H9 (cell line): ENCODE measurements at regions not wholly inside any gene's neighbourhood (a gene's known extent, or its start where the extent isn't known, plus 50 kb on each side); places are given as distances from the start of the nearest gene placed in this dataset.

Experiments used
- DNase-seq: peaks from one replicate; pipeline ENCODE4 v3.0.0-alpha.2; 2017
- H2AFZ ChIP-seq: one replicate; pipeline ENCODE4 v1.6.1; 2013; ENCODE audit warnings: mild to moderate bottlenecking, low read length, control low read depth, moderate library complexity
- H2AK5ac ChIP-seq: 2 replicates; pipeline ENCODE4 v1.6.1; 2013; ENCODE audit warnings: low read length, control low read depth, mixed read lengths; ENCODE audit not compliant: insufficient read length
- H2BK120ac ChIP-seq: one replicate; pipeline ENCODE4 v1.6.1; 2013; ENCODE audit warnings: low read depth, mild to moderate bottlenecking, low read length, control low read depth, inconsistent platforms; ENCODE audit not compliant: poor library complexity, severe bottlenecking
- H2BK12ac ChIP-seq: 2 replicates; pipeline ENCODE4 v1.6.1; 2013; ENCODE audit warnings: low read length, control low read depth, mixed read lengths, low read depth; ENCODE audit not compliant: insufficient read length
- H2BK15ac ChIP-seq: 2 replicates; pipeline ENCODE4 v1.6.1; 2013; ENCODE audit warnings: low read depth, low read length, control low read depth
- H2BK20ac ChIP-seq: one replicate; pipeline ENCODE4 v1.6.1; 2013; ENCODE audit warnings: low read depth, mild to moderate bottlenecking, low read length, control low read depth, inconsistent platforms; ENCODE audit not compliant: poor library complexity, severe bottlenecking
- H2BK5ac ChIP-seq: 2 replicates; pipeline ENCODE4 v1.6.1; 2013; ENCODE audit warnings: low read length, control low read depth, mixed read lengths; ENCODE audit not compliant: insufficient read length
- H3K14ac ChIP-seq: 2 replicates; pipeline ENCODE4 v1.6.1; 2013; ENCODE audit warnings: low read length, control low read depth; ENCODE audit not compliant: insufficient read depth
- H3K18ac ChIP-seq: 2 replicates; pipeline ENCODE4 v1.6.1; 2013; ENCODE audit warnings: low read depth, mild to moderate bottlenecking, mixed read lengths, low read length, control low read depth; ENCODE audit not compliant: insufficient read length
- H3K23ac ChIP-seq: 2 replicates; pipeline ENCODE4 v1.6.1; 2013; ENCODE audit warnings: low read length, control low read depth, mixed read lengths, low read depth; ENCODE audit not compliant: insufficient read length
- H3K23me2 ChIP-seq: 2 replicates; pipeline ENCODE4 v1.6.1; 2013; ENCODE audit warnings: low read depth, mild to moderate bottlenecking, mixed read lengths, low read length, control low read depth; ENCODE audit not compliant: insufficient read length, poor library complexity, severe bottlenecking
- H3K27ac ChIP-seq: 2 replicates; pipeline ENCODE4 v1.5.1; 2013; ENCODE audit warnings: low read length, control low read depth, mixed read lengths, low read depth; ENCODE audit not compliant: insufficient read length
- H3K27me3 ChIP-seq: 2 replicates; pipeline ENCODE4 v1.6.1; 2013; ENCODE audit warnings: low read length, control low read depth, inconsistent platforms; ENCODE audit not compliant: insufficient read depth
- H3K4ac ChIP-seq: 2 replicates; pipeline ENCODE4 v1.6.1; 2013; ENCODE audit warnings: low read depth, mild to moderate bottlenecking, control low read depth, inconsistent platforms, low read length, moderate library complexity
- H3K4me1 ChIP-seq: 2 replicates; pipeline ENCODE4 v1.6.1; 2013; ENCODE audit warnings: low read length, control low read depth, inconsistent platforms; ENCODE audit not compliant: insufficient read depth
- H3K4me2 ChIP-seq: 2 replicates; pipeline ENCODE4 v1.6.1; 2013; ENCODE audit warnings: low read length, control low read depth, mixed read lengths; ENCODE audit not compliant: insufficient read length, insufficient read depth
- H3K56ac ChIP-seq: 2 replicates; pipeline ENCODE4 v1.6.1; 2013; ENCODE audit warnings: low read depth, mild to moderate bottlenecking, mixed read lengths, low read length, control low read depth; ENCODE audit not compliant: insufficient read length
- H3K79me1 ChIP-seq: 2 replicates; pipeline ENCODE4 v1.6.1; 2013; ENCODE audit warnings: low read depth, mild to moderate bottlenecking, moderate library complexity, low read length, control low read depth, inconsistent platforms; ENCODE audit not compliant: insufficient read depth, poor library complexity, severe bottlenecking
- H3K79me2 ChIP-seq: 2 replicates; pipeline ENCODE4 v1.6.1; 2013; ENCODE audit warnings: low read length, control low read depth, inconsistent platforms; ENCODE audit not compliant: insufficient read depth
- H3K9ac ChIP-seq: 2 replicates; pipeline ENCODE4 v1.6.1; 2013; ENCODE audit warnings: low read length, control low read depth, mixed read lengths; ENCODE audit not compliant: insufficient read length; ENCODE audit errors: extremely low read depth
- H3K9me3 ChIP-seq: one replicate; pipeline ENCODE4 v1.6.1; 2013; ENCODE audit warnings: low read depth, low read length, inconsistent platforms; ENCODE audit not compliant: control insufficient read depth
- H3T11ph ChIP-seq: one replicate; pipeline ENCODE4 v1.6.1; 2013; ENCODE audit warnings: mild to moderate bottlenecking, low read length, control low read depth, inconsistent platforms
- H4K20me1 ChIP-seq: one replicate; pipeline ENCODE4 v1.6.1; 2013; ENCODE audit not compliant: control insufficient read depth, insufficient read length, insufficient read depth
- H4K5ac ChIP-seq: 2 replicates; pipeline ENCODE4 v1.6.1; 2013; ENCODE audit warnings: low read depth, mild to moderate bottlenecking, mixed read lengths, low read length, control low read depth; ENCODE audit not compliant: insufficient read length
- H4K8ac ChIP-seq: replicated peaks from 2 replicates; pipeline ENCODE4 v1.6.1; 2013; ENCODE audit warnings: low read length, control low read depth, mixed read lengths, low read depth; ENCODE audit not compliant: insufficient read length
- H4K91ac ChIP-seq: 2 replicates; pipeline ENCODE4 v1.6.1; 2013; ENCODE audit warnings: low read depth, mild to moderate bottlenecking, moderate library complexity, mixed read lengths, low read length, control low read depth; ENCODE audit not compliant: insufficient read length
- H3K27ac Mint-ChIP-seq, 3 experiments: 2 replicates in 2 of 3; 3 replicates in 1 of 3; pipeline ENCODE4 v1.8.0; 2020 to 2021; ENCODE audit warnings: mixed read lengths in 3 of 3, mild to moderate bottlenecking in 1 of 3, moderate library complexity in 1 of 3
- H3K27me3 Mint-ChIP-seq: 2 replicates; pipeline ENCODE4 v1.8.0; 2021; ENCODE audit warnings: low read depth, mild to moderate bottlenecking, moderate library complexity, mixed read lengths
- H3K36me3 Mint-ChIP-seq, 3 experiments: 2 replicates in 2 of 3; 3 replicates in 1 of 3; pipeline ENCODE4 v1.8.0; 2020 to 2021; ENCODE audit warnings: low read depth in 3 of 3, mixed read lengths in 3 of 3; ENCODE audit not compliant: insufficient read depth in 1 of 3
- H3K4me1 Mint-ChIP-seq, 2 experiments: 2 replicates each; pipeline ENCODE4 v1.8.0; 2020; ENCODE audit warnings: mixed read lengths in 2 of 2
- H3K4me3 Mint-ChIP-seq, 2 experiments: 2 replicates in 1 of 2; 3 replicates in 1 of 2; pipeline ENCODE4 v1.8.0; 2020 to 2021; ENCODE audit warnings: mild to moderate bottlenecking in 2 of 2, mixed read lengths in 2 of 2, moderate library complexity in 1 of 2
- H3K9me3 Mint-ChIP-seq, 2 experiments: 2 replicates in 1 of 2; 3 replicates in 1 of 2; pipeline ENCODE4 v1.8.0; 2020; ENCODE audit warnings: mild to moderate bottlenecking in 2 of 2, mixed read lengths in 2 of 2, moderate library complexity in 1 of 2
- CTCF ChIP-seq: fragments of 200-600 bp; sonication (generic); conservative IDR thresholded peaks from 3 replicates; pipeline ENCODE4 v1.8.0; 2021; ENCODE audit warnings: antibody characterized with exemption, mild to moderate bottlenecking
- WGBS: extraction: QIAGEN DNeasy Blood & Tissue Kit; methylation state at CpG from one replicate; pipeline ENCODE4 v1.1.7; 2013; ENCODE audit warnings: missing lambda C conversion rate, low lambda C conversion rate, mixed read lengths; ENCODE audit not compliant: insufficient read length; ENCODE audit errors: extremely low coverage; 5-methylcytosine and 5-hydroxymethylcytosine counted together

DNA sequence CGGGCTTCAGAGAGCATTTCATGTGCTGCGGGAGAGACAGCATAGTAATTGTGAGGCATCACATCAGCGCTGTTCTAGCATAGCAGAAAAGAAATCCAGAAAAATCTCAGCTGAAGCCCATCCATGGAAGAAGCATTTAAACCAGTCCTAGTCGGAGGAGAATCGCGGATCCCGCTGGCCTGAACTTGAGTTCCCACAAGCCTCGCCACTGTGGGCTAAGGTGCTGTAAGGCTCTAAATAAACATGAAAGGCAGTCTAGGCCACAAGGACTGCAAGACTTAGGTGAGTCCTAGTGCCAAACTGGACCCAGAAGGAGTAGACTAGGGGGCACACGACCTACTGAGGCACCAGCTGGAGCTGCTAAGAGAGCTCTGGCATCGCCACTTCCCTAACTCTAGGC lies 1225.3 kb upstream of the CHAC2 start:
- no peak overlapping the region for H3K23ac ChIP-seq
- H3K27ac Mint-ChIP-seq = no peak overlapping the region
- H3K4ac ChIP-seq = no peak overlapping the region
- no peak overlapping the region for H3K27ac ChIP-seq
- no peaks in the 10 kb centered on the region for H3K9me3 ChIP-seq
- WGBS = no CpG with 5 or more reads among the region's 10 CpGs
- H3K27me3 Mint-ChIP-seq = no peaks in the 10 kb centered on the region
- H2BK5ac ChIP-seq = no peak overlapping the region
- no peak overlapping the region for H2BK12ac ChIP-seq
- H4K5ac ChIP-seq = no peak overlapping the region
- peaks cover 3 to 6% of the 10 kb centered on the region in 2 experiments for H3K4me1 Mint-ChIP-seq
- H3T11ph ChIP-seq = no peak overlapping the region
- no peaks in the 10 kb centered on the region for H3K9me3 Mint-ChIP-seq
- H3K27me3 ChIP-seq = no peaks in the 10 kb centered on the region
- no peak overlapping the region for H3K14ac ChIP-seq
- H3K4me1 ChIP-seq = no peaks in the 10 kb centered on the region
- no peak overlapping the region for H4K8ac ChIP-seq
- H3K79me2 ChIP-seq = no peaks in the 10 kb centered on the region
- no peak overlapping the region for H3K18ac ChIP-seq
- no peaks in the 10 kb centered on the region for H3K23me2 ChIP-seq
- no peaks in the 10 kb centered on the region for H3K36me3 Mint-ChIP-seq
- TF ChIP-seq CTCF = no peak
- DNase-seq = no peak
- H3K9ac ChIP-seq = no peak overlapping the region
- no peak overlapping the region for H2BK15ac ChIP-seq
- H2BK120ac ChIP-seq = no peak overlapping the region
- no peak overlapping the region for H3K4me2 ChIP-seq
- no peaks in the 10 kb centered on the region for H4K20me1 ChIP-seq
- H3K56ac ChIP-seq = no peak overlapping the region
- H2AFZ ChIP-seq = no peak overlapping the region
- H2AK5ac ChIP-seq = no peak overlapping the region
- no peaks in the 10 kb centered on the region for H3K79me1 ChIP-seq
- H2BK20ac ChIP-seq = no peak overlapping the region
- H3K4me3 Mint-ChIP-seq = no peak overlapping the region
- H4K91ac ChIP-seq = no peak overlapping the region
